ENCODE measurements at regions not wholly inside any gene's neighbourhood (a gene's known extent, or its start where the extent isn't known, plus 50 kb on each side); places are given as distances from the start of the nearest gene placed in this dataset.
"Not testable (repeated sequence)": the region's sequence is repeated elsewhere in the genome, so short reads cannot be mapped to it uniquely, and the experiment has no call there.

DNA sequence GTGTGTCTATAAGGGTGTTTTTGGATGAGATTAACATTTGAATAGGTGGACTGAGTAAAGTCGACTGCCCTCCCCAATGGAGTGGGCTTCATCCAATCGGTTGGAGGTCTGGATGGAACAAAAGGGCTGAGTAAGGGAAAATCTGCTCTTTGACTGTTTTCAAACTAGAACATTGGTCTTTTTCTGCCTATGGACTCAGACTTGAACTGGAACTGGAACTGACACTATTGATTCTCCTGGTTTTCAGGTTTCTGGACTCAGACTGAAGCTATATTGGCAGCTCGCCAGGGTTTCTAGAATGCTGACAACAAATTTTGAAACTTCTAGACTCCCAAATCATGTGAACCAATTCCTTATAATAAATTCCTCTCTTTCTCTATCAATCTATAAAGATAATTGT, 498.9 kb upstream of the EPHA7 start:
- DNase-seq, result no peak

DNA sequence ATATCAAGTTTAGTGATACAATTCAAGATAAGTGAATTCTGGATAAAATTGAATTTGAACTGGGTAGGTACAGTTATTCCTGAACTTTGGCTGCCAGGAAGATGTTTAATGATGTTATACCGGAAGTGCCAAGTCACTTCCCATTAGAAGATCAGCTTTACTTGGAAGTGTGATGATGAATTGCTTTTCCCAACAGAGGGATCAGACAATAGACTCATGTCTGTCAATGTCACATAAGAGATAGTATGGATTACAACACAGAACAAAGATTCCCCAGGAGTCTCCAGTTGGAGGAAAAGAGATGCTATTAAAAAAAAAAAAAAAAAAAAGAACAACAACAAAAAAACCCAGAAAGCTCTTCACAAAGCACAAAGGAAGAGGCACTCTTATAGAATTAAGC, 497.9 kb upstream of the EPHA7 start:
- DNase-seq, result no peak

DNA sequence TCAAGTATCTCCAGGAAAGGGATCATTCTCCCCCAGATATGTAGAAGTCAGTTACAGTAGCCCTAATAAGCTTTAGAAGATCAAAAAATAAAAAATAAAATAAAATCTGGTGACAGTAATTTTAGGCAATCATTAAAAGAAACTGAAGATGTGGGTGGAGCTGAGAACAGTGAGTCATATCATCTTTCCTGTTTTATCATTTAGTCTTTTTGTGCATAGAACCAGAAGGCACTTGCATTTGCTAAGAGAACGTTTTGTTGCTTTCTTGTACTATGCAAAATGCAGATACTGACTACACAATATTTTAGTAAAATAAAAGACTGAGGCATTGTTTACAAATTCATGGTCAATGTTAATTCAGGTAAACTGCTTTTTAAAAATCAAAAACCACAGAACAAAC, 497.4 kb upstream of the EPHA7 start:
- no peak for DNase-seq

DNA sequence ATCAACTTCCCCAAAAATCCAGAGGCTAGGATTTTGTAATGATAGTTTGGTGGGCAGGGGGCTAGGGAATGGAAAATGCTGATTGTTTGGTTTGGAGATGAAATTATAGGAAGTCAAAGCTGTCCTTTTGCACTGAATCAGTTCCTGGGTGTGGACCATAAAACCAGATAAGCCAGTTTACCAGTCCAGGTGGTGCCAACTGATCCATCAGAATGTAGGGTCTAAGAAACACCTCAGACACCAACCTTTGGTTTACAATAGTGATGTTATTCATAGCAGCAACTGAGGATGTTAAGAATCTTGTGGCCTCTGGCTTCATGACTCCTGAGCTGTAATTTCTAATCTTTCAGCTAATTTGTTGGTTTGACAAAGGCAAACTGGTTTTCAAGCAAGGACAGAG, 496.6 kb upstream of the EPHA7 start:
- no peak for DNase-seq

DNA sequence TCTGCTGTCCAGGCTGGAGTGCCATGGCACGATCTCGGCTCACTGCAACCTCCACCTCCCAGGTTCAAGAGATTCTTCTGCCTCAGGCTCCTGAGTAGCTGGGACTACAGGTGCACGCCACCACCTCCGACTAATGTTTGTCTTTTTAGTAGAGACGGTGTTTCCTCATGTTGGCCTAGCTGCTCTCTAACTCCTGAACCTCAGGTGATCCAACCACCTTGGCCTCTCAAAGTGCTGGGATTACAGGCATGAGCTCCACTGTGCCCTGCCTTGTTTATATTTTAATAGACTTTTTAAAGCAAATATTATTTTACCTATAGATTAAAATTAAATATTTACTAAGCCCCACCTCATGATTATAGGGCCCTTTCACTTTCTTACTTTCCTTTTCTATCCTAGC, 483.2 kb upstream of the EPHA7 start:
- no peak for DNase-seq

DNA sequence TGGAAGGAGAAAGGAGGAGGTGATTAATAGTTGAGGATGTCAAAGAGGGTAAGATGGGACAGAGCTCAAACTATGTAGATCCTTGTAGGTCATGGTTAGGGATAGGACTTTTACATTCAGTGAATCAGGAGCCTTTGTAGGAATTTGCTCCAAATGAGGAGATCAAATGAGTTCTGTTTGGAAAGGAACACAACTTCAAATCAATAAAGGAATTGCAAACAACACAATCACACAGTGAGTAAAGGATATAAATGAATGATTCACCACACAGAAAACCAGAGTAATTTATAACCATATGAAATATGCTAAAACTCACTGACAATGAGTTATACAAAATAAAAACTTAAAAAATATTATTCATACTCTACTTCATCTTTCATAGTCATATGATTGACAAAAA, 480.8 kb upstream of the EPHA7 start:
- no peak for DNase-seq

DNA sequence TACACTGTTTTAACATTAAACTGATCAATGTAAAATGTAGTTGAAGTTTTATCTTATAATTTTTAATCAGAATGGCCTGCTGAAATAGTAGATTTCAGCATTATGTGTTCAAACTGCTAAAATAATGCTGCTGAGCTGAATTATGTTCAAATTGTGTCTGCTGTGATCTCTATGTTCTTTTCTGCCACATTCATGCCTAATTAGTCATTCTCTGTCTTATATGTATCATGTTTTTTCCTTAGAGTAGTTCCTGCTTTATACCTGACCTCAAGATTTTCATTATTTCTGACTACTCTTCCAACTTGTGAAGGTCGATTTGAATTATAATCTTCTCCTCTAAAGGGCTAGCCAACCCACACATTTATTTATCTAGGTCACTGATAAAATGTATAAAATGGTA, 476.7 kb upstream of the EPHA7 start:
- no peak for DNase-seq

DNA sequence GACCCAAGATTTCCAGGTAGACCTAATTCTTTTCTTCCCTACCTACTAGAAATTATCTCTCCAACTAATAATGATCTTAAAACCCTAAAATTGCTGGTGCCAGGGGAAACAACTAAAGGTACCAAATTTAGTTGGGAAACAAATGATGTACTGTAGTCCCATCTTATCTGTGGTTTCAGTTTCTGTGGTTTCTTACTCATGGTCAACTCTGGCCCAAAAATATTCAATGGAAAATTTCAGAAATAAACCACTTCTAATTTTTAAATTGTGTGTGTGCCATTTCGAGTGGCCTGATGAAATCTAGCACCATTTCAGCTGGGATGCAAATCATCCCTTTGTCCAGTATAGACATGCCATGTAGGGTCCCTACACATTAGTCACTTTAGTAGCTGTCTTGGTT, 475.2 kb upstream of the EPHA7 start:
- no peak for DNase-seq

DNA sequence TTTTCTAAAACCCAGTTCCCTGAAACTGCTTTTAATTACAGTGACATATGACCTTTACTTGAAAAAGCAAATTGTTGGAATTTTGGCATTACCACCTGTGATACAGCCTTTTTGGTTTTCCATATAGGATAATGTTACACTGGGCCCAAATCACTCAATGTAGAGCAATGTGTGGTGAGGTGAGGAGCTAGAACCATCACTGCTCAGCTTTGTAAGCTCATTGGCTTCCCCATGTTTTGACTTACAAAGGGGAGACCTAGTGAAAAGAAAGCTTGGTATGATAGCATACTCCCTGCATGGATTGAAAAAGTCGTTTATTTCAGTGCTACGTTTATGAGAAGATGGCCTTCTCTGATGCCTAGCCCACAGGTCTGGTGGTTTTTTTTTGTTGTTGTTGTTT, 470.4 kb upstream of the EPHA7 start:
- DNase-seq, result no peak

DNA sequence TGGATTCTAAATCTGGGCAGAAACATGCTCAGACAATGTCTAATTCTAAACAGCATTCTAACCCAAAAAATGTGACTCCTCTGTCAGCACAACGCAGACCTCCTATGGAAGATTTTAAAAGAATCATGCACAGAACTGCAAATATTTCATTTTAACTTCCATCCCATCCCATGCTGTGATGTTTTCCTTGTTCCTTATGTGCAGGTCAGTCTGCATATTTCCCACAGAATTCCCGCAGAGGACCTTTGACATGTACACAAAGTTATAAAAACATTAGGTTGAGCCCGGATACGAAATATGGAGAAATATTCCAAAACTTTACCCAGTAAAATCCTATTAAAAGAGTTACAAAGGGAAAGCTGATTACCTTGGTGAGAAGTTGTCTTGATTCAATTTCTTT, 467.1 kb upstream of the EPHA7 start:
- DNase-seq, result no peak

DNA sequence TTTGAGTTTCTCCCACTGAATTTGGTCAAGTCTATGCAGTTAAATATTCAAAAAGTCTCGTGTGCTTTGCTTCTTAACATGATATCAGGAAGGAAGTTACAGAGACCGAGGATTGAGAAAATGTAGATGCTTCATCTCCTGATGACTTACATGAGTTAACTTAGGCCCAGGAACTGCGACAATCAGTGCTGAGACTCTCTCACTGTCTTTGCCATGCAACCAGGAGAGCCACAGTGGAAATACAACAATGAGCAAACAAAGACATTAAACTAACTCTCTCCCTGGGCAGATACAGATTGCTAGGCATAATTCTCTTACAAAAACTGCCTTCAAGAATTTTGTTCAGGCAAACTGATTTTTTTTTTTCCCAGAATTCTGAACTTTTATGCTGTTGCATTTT, 440.6 kb upstream of the EPHA7 start:
- DNase-seq, result no peak

DNA sequence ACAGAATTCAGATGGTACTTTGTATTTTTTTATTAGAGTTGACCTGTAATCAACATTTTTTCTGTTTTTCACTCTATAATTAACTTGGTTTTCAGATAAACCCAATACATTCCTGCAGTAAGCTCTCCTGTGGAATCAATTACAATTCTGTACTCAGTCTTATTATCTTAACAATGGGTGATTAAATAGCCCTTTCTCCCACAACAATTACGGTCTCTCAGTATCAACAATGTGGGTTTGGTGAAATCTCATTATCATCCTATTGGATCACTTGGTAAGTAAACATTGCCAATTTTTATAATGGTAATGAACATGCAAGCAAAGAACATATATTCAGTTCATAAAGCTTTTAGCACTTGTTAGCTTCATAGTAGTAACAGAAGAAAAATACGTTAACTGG, 438.9 kb upstream of the EPHA7 start:
- DNase-seq, result no peak

DNA sequence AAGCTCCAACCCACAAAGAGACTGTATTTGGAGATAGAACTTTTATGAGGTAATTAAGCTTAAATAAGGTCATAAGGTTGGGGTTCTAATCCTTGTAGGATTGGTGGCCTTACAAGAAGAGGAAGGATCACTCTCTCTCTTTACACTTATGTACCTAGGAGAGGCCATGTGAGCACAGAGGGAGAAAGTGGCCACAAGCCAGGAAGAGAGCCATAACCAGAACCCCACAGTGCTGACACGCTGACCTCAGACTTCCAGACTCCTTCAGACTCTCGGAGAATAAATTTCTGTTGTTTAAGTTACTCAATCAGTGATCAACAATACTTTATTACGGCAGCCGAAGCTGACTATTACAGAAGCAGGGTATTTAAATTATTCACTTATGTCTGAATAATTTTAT, 430.5 kb upstream of the EPHA7 start:
- DNase-seq, result no peak

DNA sequence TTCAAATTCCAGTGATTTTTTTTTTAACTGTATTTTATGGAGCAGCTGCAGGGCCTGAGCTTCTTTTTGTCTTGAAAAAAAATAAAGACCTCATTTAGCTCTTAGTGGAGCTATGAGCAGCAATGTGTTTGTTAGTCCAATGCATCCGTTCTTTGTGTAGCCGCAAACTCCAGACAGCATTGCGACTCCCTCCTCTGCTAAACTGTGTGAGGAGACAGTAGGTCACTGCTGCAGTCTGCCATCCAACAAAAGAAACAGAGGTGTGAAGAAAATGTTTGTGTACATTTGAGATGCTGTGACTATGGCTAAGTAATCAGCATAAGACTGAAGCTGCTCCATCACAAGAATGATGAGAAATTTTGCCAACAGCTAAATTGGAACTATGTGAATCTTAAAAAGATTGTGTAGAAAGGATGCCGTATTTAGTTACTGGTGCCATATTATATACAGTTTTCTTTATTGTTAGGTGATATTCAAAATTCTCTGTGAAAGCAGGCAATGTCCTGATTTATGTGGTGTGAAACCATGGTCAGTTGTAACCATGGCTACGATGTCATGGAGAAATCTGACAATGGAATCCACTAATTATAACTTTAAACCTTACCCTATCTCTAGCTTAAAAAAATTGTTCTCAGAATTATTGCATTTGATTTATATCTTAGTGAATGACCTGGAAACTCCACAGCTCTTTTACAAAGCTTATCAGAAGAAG, 428.8 kb upstream of the EPHA7 start:
- DNase-seq, result no peak

DNA sequence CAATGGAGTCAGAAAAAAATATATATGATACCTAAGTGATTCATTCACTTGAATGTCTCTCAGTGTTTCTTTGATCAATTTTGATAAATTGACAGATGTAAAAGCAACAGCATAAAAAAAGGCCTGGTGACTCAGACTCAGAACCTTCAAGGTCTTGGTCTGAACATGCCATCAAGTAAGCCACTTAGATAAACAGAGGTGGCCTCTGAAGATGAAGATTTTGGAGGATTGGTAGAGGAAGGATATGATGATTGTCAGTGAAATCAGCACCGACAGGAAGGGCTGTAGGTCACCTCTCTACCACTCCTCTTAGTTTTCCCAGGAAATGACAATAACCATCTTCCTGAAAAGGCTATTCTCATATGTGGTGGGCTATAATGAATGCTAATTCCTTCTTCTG, 422.8 kb upstream of the EPHA7 start:
- DNase-seq, result no peak

DNA sequence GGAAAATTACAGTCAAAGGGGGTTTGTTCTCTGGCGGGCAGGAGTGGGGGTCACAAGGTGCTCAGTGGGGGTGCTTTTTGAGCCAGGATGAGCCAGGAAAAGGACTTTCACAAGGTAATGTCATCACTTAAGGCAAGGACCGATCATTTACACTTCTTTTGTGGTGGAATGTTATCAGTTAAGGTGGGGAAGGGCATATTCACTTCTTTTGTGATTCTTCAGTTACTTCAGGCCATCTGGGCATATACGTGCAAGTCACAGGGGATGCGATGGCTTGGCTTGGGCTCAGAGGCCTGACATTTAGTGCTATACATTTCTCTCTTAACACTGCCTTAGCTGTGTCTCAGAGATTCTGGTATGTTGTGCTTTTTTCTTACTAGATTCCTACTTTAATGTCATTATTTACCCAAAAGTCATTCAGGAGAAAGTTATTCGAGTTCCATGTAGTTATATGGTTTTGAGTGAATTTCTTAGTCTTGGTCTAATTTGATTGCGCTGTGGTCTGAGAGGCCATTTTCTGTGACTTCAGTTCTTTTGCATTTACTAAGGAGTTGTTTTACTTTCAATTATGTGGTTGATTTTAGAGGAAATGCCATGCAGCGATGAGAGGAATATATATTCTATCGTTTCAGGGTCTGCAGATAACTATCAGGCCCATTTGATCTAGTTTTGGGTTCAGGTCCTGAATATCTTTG, 416.2 kb upstream of the EPHA7 start:
- not testable (repeated sequence) for DNase-seq

DNA sequence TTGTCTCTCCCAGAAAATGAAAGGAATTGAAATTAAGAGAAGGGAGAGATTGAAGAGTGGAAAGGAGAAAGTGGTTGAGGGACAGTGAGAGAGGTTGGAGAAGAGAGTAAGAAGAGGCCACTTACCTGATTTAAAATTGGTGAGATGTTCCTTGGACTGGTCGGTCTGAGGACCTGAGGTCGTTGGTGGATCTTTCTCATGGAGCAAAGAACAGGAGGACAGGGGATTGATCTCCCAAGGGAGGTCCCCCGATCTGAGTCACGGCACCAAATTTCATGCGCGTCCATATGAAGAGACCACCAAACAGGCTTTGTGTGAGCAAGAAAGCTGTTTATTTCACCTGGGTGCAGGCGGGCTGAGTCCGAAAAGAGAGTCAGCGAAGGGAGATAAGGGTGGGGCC, 415.7 kb upstream of the EPHA7 start:
- DNase-seq, result not testable (repeated sequence)

DNA sequence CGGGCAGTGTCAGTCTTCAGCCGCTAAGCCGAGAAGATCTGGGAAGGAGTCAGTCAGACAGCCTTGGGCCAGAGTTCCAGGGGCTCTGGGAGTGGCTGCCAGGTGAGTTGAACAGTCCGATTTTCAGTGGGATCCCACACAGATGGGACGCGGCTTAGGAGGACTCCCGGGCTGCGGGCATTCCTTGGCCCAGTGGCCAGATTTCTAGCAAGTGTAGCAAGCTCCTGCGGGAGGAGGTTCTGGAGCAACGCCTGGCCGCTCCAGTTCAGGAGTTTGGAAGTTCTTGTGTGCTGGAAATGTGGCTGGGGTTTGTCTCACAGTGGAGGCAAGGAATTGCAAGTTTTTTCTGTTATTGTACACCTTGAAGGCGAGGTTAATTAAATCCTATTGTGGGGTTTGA, 414.0 kb upstream of the EPHA7 start:
- not testable (repeated sequence) for DNase-seq

DNA sequence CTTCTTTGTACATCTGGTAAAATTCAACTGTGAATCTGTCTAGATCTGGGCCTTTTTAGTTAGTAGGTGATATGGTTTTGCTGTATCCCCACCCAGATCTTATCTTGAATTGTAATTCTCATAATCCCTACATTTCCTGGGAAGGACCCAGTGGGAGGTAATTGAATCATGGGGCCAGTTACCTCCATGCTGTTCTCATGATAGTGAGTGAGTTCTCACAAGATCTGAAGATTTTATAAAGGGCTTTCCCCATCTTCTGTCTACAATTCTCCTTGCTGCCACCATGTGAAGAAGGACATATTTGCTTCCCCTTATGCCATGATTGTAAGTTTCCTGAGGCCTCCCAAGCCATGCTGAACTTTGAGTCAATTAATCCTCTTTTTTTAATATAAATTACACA, 410.4 kb upstream of the EPHA7 start:
- not testable (repeated sequence) for DNase-seq

DNA sequence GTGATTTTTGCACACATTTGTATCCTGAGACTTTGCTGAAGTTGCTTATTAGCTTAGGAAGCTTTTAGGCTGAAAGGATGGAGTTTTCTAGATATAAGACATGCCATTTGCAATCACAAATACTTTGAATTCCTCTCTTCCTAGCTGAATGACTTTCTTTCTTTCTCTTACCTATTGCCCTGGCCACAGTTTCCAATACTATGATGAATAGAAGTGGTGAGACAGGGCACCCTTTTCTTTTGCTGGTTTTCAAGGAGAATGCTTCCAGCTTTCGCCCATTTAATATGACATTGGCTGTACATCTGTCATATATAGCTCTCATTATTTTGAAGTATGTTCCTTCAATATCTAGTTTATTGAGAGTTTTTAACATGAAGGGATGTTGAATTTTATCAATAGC, 409.6 kb upstream of the EPHA7 start:
- no peak for DNase-seq

DNA sequence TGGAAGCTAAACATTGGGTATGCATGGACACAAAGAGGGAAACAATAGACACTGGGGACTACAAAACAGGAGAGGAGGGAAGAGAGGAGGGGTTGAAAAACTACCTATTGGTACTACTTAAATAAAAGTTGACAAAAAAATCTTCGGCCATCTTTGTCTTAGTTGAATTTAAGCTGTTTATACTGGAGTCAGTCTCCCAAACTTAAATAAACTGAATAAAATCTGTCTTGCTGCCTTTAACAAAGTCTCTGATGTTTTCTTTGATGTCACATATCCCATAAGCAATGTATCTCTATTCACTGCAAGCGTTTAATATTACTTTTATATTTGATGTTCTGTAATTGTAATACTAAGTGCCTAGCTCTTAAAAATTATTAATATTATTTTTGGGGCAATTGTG, 409.2 kb upstream of the EPHA7 start:
- DNase-seq, result no peak

DNA sequence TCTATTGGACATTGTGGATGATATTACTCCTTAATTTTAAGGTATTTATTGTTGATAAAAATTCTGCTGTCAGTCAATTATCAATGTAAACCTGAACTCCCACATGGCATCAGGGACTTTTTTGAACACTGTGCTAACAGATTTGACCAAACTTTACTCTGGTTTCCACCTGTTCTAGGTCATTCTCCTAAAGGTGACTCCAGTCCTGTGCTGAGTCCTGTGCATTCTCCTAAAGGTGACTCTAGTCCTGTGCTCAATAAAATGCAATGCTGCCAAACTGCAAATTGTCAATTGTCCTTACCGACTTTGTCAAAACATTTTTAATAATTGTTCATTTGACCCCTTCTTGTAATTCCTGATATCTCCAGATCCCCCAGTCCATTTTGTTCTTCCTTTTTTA, 408.4 kb upstream of the EPHA7 start:
- DNase-seq, result no peak

DNA sequence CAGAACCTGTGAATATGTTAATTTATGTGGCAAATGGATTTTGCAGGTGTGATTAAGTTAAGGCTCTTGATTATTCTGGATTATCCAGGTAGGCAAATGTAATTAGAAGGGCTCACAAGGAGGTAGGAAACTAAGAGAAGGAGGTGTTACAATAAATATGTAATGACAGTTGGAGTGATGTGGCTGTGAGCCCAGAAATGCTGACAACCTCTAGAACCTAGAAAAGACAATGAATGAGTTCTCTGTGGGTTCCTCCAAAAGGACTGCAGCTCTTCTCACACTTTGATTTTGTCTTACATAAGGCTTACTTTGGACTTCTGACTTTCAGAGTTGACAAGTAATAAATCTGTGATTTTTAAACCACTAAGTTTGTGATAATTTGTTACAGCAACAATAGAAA, 406.6 kb upstream of the EPHA7 start:
- no peak for DNase-seq

DNA sequence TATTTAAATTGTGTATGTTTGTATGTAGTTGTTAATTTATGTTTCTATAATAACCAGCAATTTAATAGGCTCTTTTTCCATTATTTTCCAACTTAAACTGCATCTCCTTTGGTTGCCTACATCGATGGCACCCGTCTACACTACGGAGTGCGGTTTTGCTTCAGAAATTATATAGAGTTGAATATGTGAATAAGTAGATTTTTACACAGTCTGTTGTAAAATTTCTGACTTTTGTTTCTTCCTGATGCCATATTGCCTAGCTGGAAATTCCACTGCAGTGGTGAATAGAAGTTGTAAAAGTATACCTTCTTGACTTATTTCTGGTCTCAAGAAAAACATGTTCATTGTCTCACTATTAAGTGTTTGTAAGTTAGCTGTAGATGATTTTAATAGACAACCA, 404.1 kb upstream of the EPHA7 start:
- DNase-seq, result no peak
